Suprapubic skin (tissue), 4 donors: ENCODE measurements at regions not wholly inside any gene's neighbourhood (a gene's known extent, or its start where the extent isn't known, plus 50 kb on each side); places are given as distances from the start of the nearest gene placed in this dataset.
A peak's percentile ranks its signal among the peaks of the same experiment; 100 is the strongest.

Experiments
- DNase-seq, 2 donors: peaks; one replicate each; pipeline ENCODE4 v3.0.0-alpha.2; 2019; ENCODE audit warnings: low spot score in 2 of 2
- H3K27ac ChIP-seq: fragments of 200-600 bp; sonication (generic); one replicate; pipeline ENCODE4 v1.5.1; 2019
- H3K27me3 ChIP-seq: fragments of 200-600 bp; sonication (generic); one replicate; pipeline ENCODE4 v1.5.1; 2019
- H3K36me3 ChIP-seq: fragments of 200-600 bp; sonication (generic); one replicate; pipeline ENCODE4 v1.5.1; 2019
- H3K4me1 ChIP-seq: fragments of 200-600 bp; sonication (generic); one replicate; pipeline ENCODE4 v1.5.1; 2019
- H3K4me3 ChIP-seq: fragments of 200-600 bp; sonication (generic); one replicate; pipeline ENCODE4 v1.5.1; 2019; ENCODE audit warnings: mild to moderate bottlenecking
- H3K9me3 ChIP-seq: fragments of 200-600 bp; sonication (generic); one replicate; pipeline ENCODE4 v1.5.1; 2019
- CTCF ChIP-seq, 2 donors: fragments of 200-600 bp in 1 of 2; fragments of 450-650 bp in 1 of 2; sonication (generic) in 1 of 2; IDR thresholded peaks; one replicate each; pipeline ENCODE4 v1.5.1; 2016 to 2019; ENCODE audit warnings: antibody characterized with exemption in 2 of 2, mild to moderate bottlenecking in 1 of 2, moderate library complexity in 1 of 2
- EP300 ChIP-seq: sonication (generic); formaldehyde crosslinking; IDR thresholded peaks from one replicate; pipeline ENCODE4 v1.6.1; 2017; ENCODE audit warnings: antibody characterized with exemption
- POLR2A ChIP-seq, 2 donors: fragments of 450-650 bp; IDR thresholded peaks; one replicate each; pipeline ENCODE4 v1.6.1; 2017; ENCODE audit warnings: antibody characterized with exemption in 2 of 2, mild to moderate bottlenecking in 2 of 2, moderate library complexity in 2 of 2
- POLR2AphosphoS5 ChIP-seq, 3 donors: sonication (generic); formaldehyde crosslinking; IDR thresholded peaks; one replicate each; pipeline ENCODE4 v1.6.1; 2017; ENCODE audit warnings: antibody characterized with exemption in 3 of 3
- WGBS: methylation state at CpG from one replicate; pipeline ENCODE4 v1.1.5; 2018; 5-methylcytosine and 5-hydroxymethylcytosine counted together

DNA sequence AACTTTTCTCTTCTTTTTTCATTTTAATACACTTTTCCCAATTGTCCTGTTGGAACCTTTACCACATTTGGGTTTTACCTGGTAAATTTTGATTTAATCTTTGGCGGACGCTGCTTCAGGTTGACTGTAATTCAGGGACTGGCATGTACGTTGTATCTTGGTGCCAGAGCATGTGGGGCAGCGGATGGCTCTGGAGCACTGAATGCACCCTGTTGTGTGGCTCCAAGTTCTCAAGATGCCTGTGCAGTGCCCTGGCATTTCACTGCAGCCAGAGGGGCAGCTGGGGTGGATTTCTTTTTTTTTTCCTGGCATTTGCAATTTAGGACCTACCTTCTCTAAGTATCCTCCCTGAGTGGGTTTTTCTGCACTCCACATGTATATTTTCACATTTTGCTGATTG lies 242.2 kb downstream of the BLID start:
- Histone ChIP-seq H3K27ac (no peak overlapping the region), H3K36me3 (no peaks in the 10 kb centered on the region), H3K9me3 (no peaks in the 10 kb centered on the region), H3K4me3 (no peak overlapping the region), H3K4me1 (no peaks in the 10 kb centered on the region), H3K27me3 (no peaks in the 10 kb centered on the region)
- no peak for TF ChIP-seq POLR2AphosphoS5 (IDR thresholded peaks at IDR 0.05)
- TF ChIP-seq CTCF (IDR thresholded peaks at IDR 0.05), result no peak
- TF ChIP-seq POLR2A (IDR thresholded peaks at IDR 0.05), result no peak
- TF ChIP-seq EP300, result no peak
- no peak for DNase-seq
- WGBS, result 73% methylated on average over 4 of the region's 4 CpGs

DNA sequence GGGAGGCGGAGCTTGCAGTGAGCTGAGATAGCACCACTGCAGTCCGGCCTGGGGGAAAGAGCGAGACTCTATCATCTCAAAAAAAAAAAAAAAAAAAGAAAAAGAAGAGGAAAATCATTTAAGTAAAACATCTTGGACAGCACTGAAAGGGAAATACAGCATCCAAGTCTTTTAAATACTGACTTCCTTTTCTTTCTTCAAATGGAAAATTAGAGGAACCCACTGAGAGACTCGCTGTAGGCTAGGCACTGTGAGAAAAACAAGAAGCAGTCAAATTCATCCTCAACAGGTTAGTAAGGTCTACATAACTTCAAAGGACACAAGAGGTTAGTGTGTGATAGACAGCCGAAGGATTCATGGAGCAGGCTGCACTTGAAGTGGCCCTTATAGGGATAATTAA lies 243.7 kb downstream of the BLID start:
- Histone ChIP-seq H3K36me3 (no peaks in the 10 kb centered on the region), H3K4me3 (no peak overlapping the region), H3K9me3 (no peaks in the 10 kb centered on the region), H3K27ac (no peak overlapping the region), H3K4me1 (no peaks in the 10 kb centered on the region), H3K27me3 (no peaks in the 10 kb centered on the region)
- WGBS, result 88% methylated on average over 5 of the region's 5 CpGs
- no peak for DNase-seq
- TF ChIP-seq POLR2AphosphoS5 (IDR thresholded peaks at IDR 0.05) (no peak), CTCF (IDR thresholded peaks at IDR 0.05) (no peak), POLR2A (IDR thresholded peaks at IDR 0.05) (no peak), EP300 (no peak)

GRCh38 chr11:121870206-121871045 lies 245.6 kb downstream of the BLID start:
- Histone ChIP-seq H3K27me3 (no peaks in the 10 kb centered on the region), H3K4me1 (no peaks in the 10 kb centered on the region), H3K27ac (peak overlapping the region; percentile 49), H3K9me3 (no peaks in the 10 kb centered on the region), H3K4me3 (no peak overlapping the region), H3K36me3 (no peaks in the 10 kb centered on the region)
- no peak for TF ChIP-seq POLR2A (IDR thresholded peaks at IDR 0.05)
- WGBS, result 31% methylated on average over 6 of the region's 6 CpGs
- no peak for DNase-seq

- Histone ChIP-seq H3K4me3 (no peak overlapping the region), H3K27me3 (no peaks in the 10 kb centered on the region), H3K36me3 (no peaks in the 10 kb centered on the region), H3K9me3 (no peaks in the 10 kb centered on the region), H3K27ac (peak overlapping the region; percentile 49), H3K4me1 (no peaks in the 10 kb centered on the region)
- no peak for TF ChIP-seq CTCF (IDR thresholded peaks at IDR 0.05)
- TF ChIP-seq POLR2AphosphoS5 (IDR thresholded peaks at IDR 0.05), result no peak
- no peak for TF ChIP-seq POLR2A (IDR thresholded peaks at IDR 0.05)
- TF ChIP-seq EP300, result no peak
- WGBS, result 95% methylated on average over 7 of the region's 7 CpGs
- no peak for DNase-seq
These were observed 246.5 kb downstream of the BLID start for GRCh38 chr11:121869478-121869877.

DNA sequence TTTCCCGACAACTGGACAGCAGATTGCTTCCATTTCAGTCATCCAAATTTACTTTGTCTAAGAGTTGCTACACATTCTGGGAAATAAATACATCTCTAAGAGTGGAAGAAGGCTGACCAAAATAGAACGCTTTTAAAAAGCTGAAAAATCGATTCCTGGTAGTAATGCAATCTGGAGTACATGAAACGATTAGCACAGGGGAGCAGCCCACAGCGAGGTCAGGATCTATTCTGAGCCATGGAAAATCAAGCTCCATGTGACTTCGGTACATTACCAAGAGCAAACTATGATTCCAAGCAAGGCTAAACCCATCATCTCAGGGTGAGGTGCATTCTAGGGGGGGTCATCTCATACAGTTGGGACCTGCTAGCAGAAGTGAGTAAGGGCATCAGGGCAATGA lies 249.3 kb downstream of the BLID start:
- H3K4me3 ChIP-seq, result no peak overlapping the region
- no peaks in the 10 kb centered on the region for H3K36me3 ChIP-seq
- no peaks in the 10 kb centered on the region for H3K27me3 ChIP-seq
- no peaks in the 10 kb centered on the region for H3K4me1 ChIP-seq
- WGBS, result 75% methylated on average over 6 of the region's 6 CpGs
- TF ChIP-seq CTCF (IDR thresholded peaks at IDR 0.05) (no peak), EP300 (no peak), POLR2AphosphoS5 (IDR thresholded peaks at IDR 0.05) (no peak), POLR2A (IDR thresholded peaks at IDR 0.05) (no peak)
- no peak overlapping the region for H3K27ac ChIP-seq
- H3K9me3 ChIP-seq, result no peaks in the 10 kb centered on the region
- DNase-seq, result no peak
